ENCODE measurements at regions not wholly inside any gene's neighbourhood (a gene's known extent, or its start where the extent isn't known, plus 50 kb on each side); places are given as distances from the start of the nearest gene placed in this dataset.

- Histone ChIP-seq H3K27ac (ENCODE audit: low read length) (no peak overlapping the region), H3K36me3 (ENCODE audit: insufficient read depth, low read length) (no peaks in the 10 kb centered on the region)
- no peak for TF ChIP-seq SMC3 (conservative IDR thresholded peaks at IDR 0.05; ENCODE audit: poor library complexity)
- no peak for TF ChIP-seq POLR2AphosphoS5 (IDR thresholded peaks at IDR 0.05)
- no peak for TF ChIP-seq RAD21 (conservative IDR thresholded peaks at IDR 0.05)
- TF ChIP-seq EZH2 (IDR thresholded peaks at IDR 0.05; ENCODE audit: borderline replicate concordance, insufficient read depth, low read length, poor library complexity, severe bottlenecking) = no peak
- no peak for TF ChIP-seq TAF1 (IDR thresholded peaks at IDR 0.05; ENCODE audit: low read depth)
- no peak for TF ChIP-seq EP300 (conservative IDR thresholded peaks at IDR 0.05; ENCODE audit: poor library complexity, severe bottlenecking)
- TF ChIP-seq MXI1 (conservative IDR thresholded peaks at IDR 0.05; ENCODE audit: poor library complexity, severe bottlenecking) = no peak
- TF ChIP-seq REST (IDR thresholded peaks at IDR 0.05; ENCODE audit: borderline replicate concordance) = no peak
- no peak for TF ChIP-seq CTCF (IDR thresholded peaks at IDR 0.05; ENCODE audit: poor library complexity, severe bottlenecking)
Measured at GRCh38 chr14:97426776-97427175, 629.6 kb downstream of the VRK1 start.

GRCh38 chr14:97428808-97429440 lies 631.7 kb downstream of the VRK1 start:
- Histone ChIP-seq H3K79me2 (replicated peaks; ENCODE audit: insufficient read depth, low read length) (no peaks in the 10 kb centered on the region), H3K9me3 (ENCODE audit: low read length) (no peaks in the 10 kb centered on the region), H3K4me2 (ENCODE audit: low read length) (no peak overlapping the region), H4K20me1 (ENCODE audit: insufficient read depth) (no peaks in the 10 kb centered on the region), H3F3A (ENCODE audit: insufficient read depth, low read length, poor library complexity, severe bottlenecking) (no peaks in the 10 kb centered on the region), H3K27me3 (ENCODE audit: insufficient read depth, low read depth, low read length) (no peaks in the 10 kb centered on the region), H3K9ac (ENCODE audit: low read length) (no peak overlapping the region), H3K4me3 (ENCODE audit: low read length) (no peak overlapping the region), H3K9me2 (ENCODE audit: insufficient read depth, low read length) (no peaks in the 10 kb centered on the region), H3K27ac (ENCODE audit: low read length) (no peak overlapping the region), H2AFZ (ENCODE audit: low read depth, low read length) (no peak overlapping the region), H3K36me3 (ENCODE audit: insufficient read depth, low read length) (no peaks in the 10 kb centered on the region)
- TF ChIP-seq REST (IDR thresholded peaks at IDR 0.05; ENCODE audit: borderline replicate concordance) (no peak), EZH2 (IDR thresholded peaks at IDR 0.05; ENCODE audit: borderline replicate concordance, insufficient read depth, low read length, poor library complexity, severe bottlenecking) (no peak), TAF1 (IDR thresholded peaks at IDR 0.05; ENCODE audit: low read depth) (no peak), CTCF (IDR thresholded peaks at IDR 0.05; ENCODE audit: poor library complexity, severe bottlenecking) (no peak), SMC3 (conservative IDR thresholded peaks at IDR 0.05; ENCODE audit: poor library complexity) (no peak), POLR2AphosphoS5 (IDR thresholded peaks at IDR 0.05) (no peak), MXI1 (conservative IDR thresholded peaks at IDR 0.05; ENCODE audit: poor library complexity, severe bottlenecking) (no peak), EP300 (conservative IDR thresholded peaks at IDR 0.05; ENCODE audit: poor library complexity, severe bottlenecking) (no peak), RAD21 (conservative IDR thresholded peaks at IDR 0.05) (no peak)

More at GRCh38 chr14:97426776-97427175, 629.6 kb downstream of the VRK1 start:
- Histone ChIP-seq H3K9me2 (ENCODE audit: insufficient read depth, low read length) (no peaks in the 10 kb centered on the region), H3K4me3 (ENCODE audit: low read length) (no peak overlapping the region), H3K79me2 (replicated peaks; ENCODE audit: insufficient read depth, low read length) (no peaks in the 10 kb centered on the region), H3K9me3 (ENCODE audit: low read length) (no peaks in the 10 kb centered on the region), H3K27me3 (ENCODE audit: insufficient read depth, low read depth, low read length) (no peaks in the 10 kb centered on the region), H3K4me2 (ENCODE audit: low read length) (no peak overlapping the region), H2AFZ (ENCODE audit: low read depth, low read length) (no peak overlapping the region), H3K9ac (ENCODE audit: low read length) (no peak overlapping the region), H3F3A (ENCODE audit: insufficient read depth, low read length, poor library complexity, severe bottlenecking) (no peaks in the 10 kb centered on the region), H4K20me1 (ENCODE audit: insufficient read depth) (no peaks in the 10 kb centered on the region)

All from neural cell (in vitro differentiated cells).